ENCODE measurements at regions not wholly inside any gene's neighbourhood (a gene's known extent, or its start where the extent isn't known, plus 50 kb on each side); places are given as distances from the start of the nearest gene placed in this dataset.

GRCh38 chr2:180416627-180417026 is 409.5 kb upstream of the CWC22 start:
- TF ChIP-seq POLR2AphosphoS5 (IDR thresholded peaks at IDR 0.05; ENCODE audit: low read depth, low read length) (no peak), POLR2A (IDR thresholded peaks at IDR 0.05; ENCODE audit: low read depth, low read length) (no peak), TAF1 (IDR thresholded peaks at IDR 0.05; ENCODE audit: borderline replicate concordance, low read depth, low read length) (no peak)
